Kidney (tissue), 13 donors: ENCODE measurements at regions not wholly inside any gene's neighbourhood (a gene's known extent, or its start where the extent isn't known, plus 50 kb on each side); places are given as distances from the start of the nearest gene placed in this dataset.

ENCODE experiments used
- DNase-seq, 5 donors: peaks; one replicate each; pipeline ENCODE4 v3.0.0-alpha.2; 2013 to 2020
- FAIRE-seq: peaks from 2 replicates; lab custom pipeline; 2012; peaks lifted over from hg19 to GRCh38; lab: Jason Lieb, UNC
- H3K27ac ChIP-seq, 2 donors: one replicate each; pipeline ENCODE4 v1.7.0; 2013; ENCODE audit warnings: low read depth in 2 of 2, low read length in 2 of 2, inconsistent platforms in 1 of 2
- H3K27me3 ChIP-seq: one replicate; pipeline ENCODE4 v1.7.1; 2013; ENCODE audit warnings: low read length, inconsistent platforms; ENCODE audit not compliant: control insufficient read depth, insufficient read depth
- H3K36me3 ChIP-seq, 3 donors: one replicate each; pipeline versions ENCODE4 v1.7.0 to v1.7.1; 2013; ENCODE audit warnings: low read length in 3 of 3, control low read depth in 1 of 3, inconsistent platforms in 1 of 3; ENCODE audit not compliant: insufficient read depth in 3 of 3, control insufficient read depth in 2 of 3
- H3K4me1 ChIP-seq, 3 donors: one replicate each; pipeline versions ENCODE4 v1.7.0 to v1.7.1; 2013; ENCODE audit warnings: low read length in 3 of 3, inconsistent platforms in 1 of 3, low read depth in 1 of 3; ENCODE audit not compliant: control insufficient read depth in 2 of 3, insufficient read depth in 2 of 3
- H3K4me3 ChIP-seq, 3 donors: one replicate each; pipeline versions ENCODE4 v1.7.0 to v1.8.1; 2013; ENCODE audit warnings: low read length in 3 of 3, control low read depth in 1 of 3, inconsistent platforms in 1 of 3
- H3K9ac ChIP-seq, 3 donors: one replicate each; pipeline versions ENCODE4 v1.7.0 to v1.7.1; 2013; ENCODE audit warnings: low read length in 3 of 3, control low read depth in 1 of 3, inconsistent platforms in 1 of 3
- H3K9me3 ChIP-seq, 3 donors: one replicate each; pipeline versions ENCODE4 v1.7.0 to v1.7.1; 2013; ENCODE audit warnings: low read length in 3 of 3, control low read depth in 1 of 3, inconsistent platforms in 1 of 3; ENCODE audit not compliant: control insufficient read depth in 2 of 3, insufficient read depth in 1 of 3
- intact Hi-C: fragments of 100-400 bp; cut with DNase I; formaldehyde crosslinking; loops from one replicate; pipeline ENCODE4 v1.11.1; 2022
- TF ChIP-seq, protein P1 (sequence below): IDR thresholded peaks from 3 replicates; pipeline ENCODE4 v1.5.1; 2012; ENCODE audit warnings: mild to moderate bottlenecking, moderate library complexity, borderline replicate concordance; ENCODE audit not compliant: insufficient read depth; ENCODE audit errors: extremely low read depth
- donor health status: control.
- donor health status: control.
- donor health status: control.
- donor health status: control.
- donor health status: control.
- donor health status: DM: yes; HTN: yes; CAD: no.
- donor health status: Normal renal cell carcinoma (clear cell type).

DNA sequence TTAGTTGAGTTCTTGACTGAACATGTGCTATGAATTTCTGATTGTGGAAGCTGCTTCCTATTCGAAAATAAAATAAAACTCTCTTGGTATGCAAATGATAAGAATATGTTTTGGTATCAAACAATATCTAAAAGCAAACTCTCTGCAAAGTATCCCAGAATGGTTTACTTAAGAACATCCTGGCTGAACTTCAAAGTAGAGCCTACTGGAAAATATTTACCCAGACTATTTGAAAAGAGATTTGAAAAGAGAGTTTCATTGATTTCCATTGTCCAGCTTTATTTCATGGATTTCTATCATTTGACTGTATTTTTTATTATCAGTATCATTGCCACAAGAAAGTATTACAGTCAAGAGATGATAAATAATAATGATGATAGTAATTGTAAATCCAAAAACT lies 171.1 kb upstream of the SLC7A11 start:
- Histone ChIP-seq H3K36me3 (no peaks in the 10 kb centered on the region), H3K4me1 (no peaks in the 10 kb centered on the region), H3K27me3 (no peaks in the 10 kb centered on the region), H3K27ac (no peak overlapping the region), H3K9ac (no peak overlapping the region), H3K9me3 (no peaks in the 10 kb centered on the region), H3K4me3 (no peak overlapping the region)
- no peak for FAIRE-seq
- intact Hi-C loops: no loop called here
- no peak for DNase-seq
- TF ChIP-seq, protein P1, sequence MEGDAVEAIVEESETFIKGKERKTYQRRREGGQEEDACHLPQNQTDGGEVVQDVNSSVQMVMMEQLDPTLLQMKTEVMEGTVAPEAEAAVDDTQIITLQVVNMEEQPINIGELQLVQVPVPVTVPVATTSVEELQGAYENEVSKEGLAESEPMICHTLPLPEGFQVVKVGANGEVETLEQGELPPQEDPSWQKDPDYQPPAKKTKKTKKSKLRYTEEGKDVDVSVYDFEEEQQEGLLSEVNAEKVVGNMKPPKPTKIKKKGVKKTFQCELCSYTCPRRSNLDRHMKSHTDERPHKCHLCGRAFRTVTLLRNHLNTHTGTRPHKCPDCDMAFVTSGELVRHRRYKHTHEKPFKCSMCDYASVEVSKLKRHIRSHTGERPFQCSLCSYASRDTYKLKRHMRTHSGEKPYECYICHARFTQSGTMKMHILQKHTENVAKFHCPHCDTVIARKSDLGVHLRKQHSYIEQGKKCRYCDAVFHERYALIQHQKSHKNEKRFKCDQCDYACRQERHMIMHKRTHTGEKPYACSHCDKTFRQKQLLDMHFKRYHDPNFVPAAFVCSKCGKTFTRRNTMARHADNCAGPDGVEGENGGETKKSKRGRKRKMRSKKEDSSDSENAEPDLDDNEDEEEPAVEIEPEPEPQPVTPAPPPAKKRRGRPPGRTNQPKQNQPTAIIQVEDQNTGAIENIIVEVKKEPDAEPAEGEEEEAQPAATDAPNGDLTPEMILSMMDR: no peak

GRCh38 chr4:138412847-138413246 lies 170.7 kb upstream of the SLC7A11 start:
- no peaks in the 10 kb centered on the region for H3K27me3 ChIP-seq
- FAIRE-seq (no peak), DNase-seq (no peak)
- no peaks in the 10 kb centered on the region for H3K36me3 ChIP-seq
- TF ChIP-seq, protein P1: no peak
- H3K9me3 ChIP-seq: no peaks in the 10 kb centered on the region
- no peak overlapping the region for H3K27ac ChIP-seq
- no peak overlapping the region for H3K9ac ChIP-seq
- H3K4me1 ChIP-seq: no peaks in the 10 kb centered on the region
- intact Hi-C loops: no loop called here
- H3K4me3 ChIP-seq: no peak overlapping the region

- no peak overlapping the region for H3K9ac ChIP-seq
- no peaks in the 10 kb centered on the region for H3K9me3 ChIP-seq
- peaks cover 0 to 4% (median under 1%) of the 10 kb centered on the region in 3 donors for H3K4me1 ChIP-seq
- H3K27me3 ChIP-seq: no peaks in the 10 kb centered on the region
- H3K36me3 ChIP-seq: no peaks in the 10 kb centered on the region
- H3K27ac ChIP-seq: no peak overlapping the region
- DNase-seq: no peak
- FAIRE-seq: no peak
- intact Hi-C loops: no loop called here
- TF ChIP-seq, protein P1: no peak
- H3K4me3 ChIP-seq: no peak overlapping the region
These were observed 168.1 kb upstream of the SLC7A11 start for GRCh38 chr4:138410266-138410665.

GRCh38 chr4:138409670-138410069 lies 167.5 kb upstream of the SLC7A11 start:
- no peak overlapping the region for H3K27ac ChIP-seq
- H3K36me3 ChIP-seq: no peaks in the 10 kb centered on the region
- no peak overlapping the region for H3K9ac ChIP-seq
- H3K4me3 ChIP-seq: no peak overlapping the region
- FAIRE-seq (no peak), DNase-seq (no peak)
- no peaks in the 10 kb centered on the region for H3K9me3 ChIP-seq
- peaks cover 0 to 6% (median 4%) of the 10 kb centered on the region in 3 donors for H3K4me1 ChIP-seq
- TF ChIP-seq, protein P1: no peak
- no peaks in the 10 kb centered on the region for H3K27me3 ChIP-seq
- intact Hi-C loops: no loop called here
